Vagina (tissue), 2 donors: ENCODE measurements at regions not wholly inside any gene's neighbourhood (a gene's known extent, or its start where the extent isn't known, plus 50 kb on each side); places are given as distances from the start of the nearest gene placed in this dataset.

Experiments used
- DNase-seq, 2 donors: peaks; one replicate each; pipeline ENCODE4 v3.0.0-alpha.2; 2017; ENCODE audit errors: extremely low spot score in 2 of 2
- H3K27ac ChIP-seq: fragments of 200-600 bp; sonication (generic); one replicate; pipeline ENCODE4 v1.5.1; 2019
- H3K27me3 ChIP-seq: fragments of 200-600 bp; sonication (generic); one replicate; pipeline ENCODE4 v1.5.1; 2019
- H3K36me3 ChIP-seq, 2 donors: fragments of 200-600 bp; sonication (generic); one replicate each; pipeline ENCODE4 v1.5.1; 2017 to 2019
- H3K4me1 ChIP-seq: fragments of 200-600 bp; sonication (generic); one replicate; pipeline ENCODE4 v1.5.1; 2019
- H3K4me3 ChIP-seq, 2 donors: fragments of 200-600 bp; sonication (generic); 1 replicate in 1 of 2; 2 replicates in 1 of 2; pipeline ENCODE4 v1.5.1; 2016 to 2019
- H3K9me3 ChIP-seq: fragments of 200-600 bp; sonication (generic); one replicate; pipeline ENCODE4 v1.5.1; 2019
- POLR2A ChIP-seq, 2 donors: fragments of 450-650 bp; IDR thresholded peaks; one replicate each; pipeline ENCODE4 v1.6.1; 2017; ENCODE audit warnings: antibody characterized with exemption in 2 of 2, mild to moderate bottlenecking in 2 of 2, moderate library complexity in 2 of 2
- POLR2AphosphoS5 ChIP-seq, 2 donors: sonication (generic); formaldehyde crosslinking; IDR thresholded peaks; one replicate each; pipeline ENCODE4 v1.9.0; 2017; ENCODE audit warnings: antibody characterized with exemption in 2 of 2, mild to moderate bottlenecking in 2 of 2, low read depth in 1 of 2; ENCODE audit not compliant: insufficient read depth in 1 of 2
- intact Hi-C: fragments of 100-400 bp; cut with DNase I; formaldehyde crosslinking; loops from one replicate; pipeline ENCODE4 v1.15.1; 2023
- TF ChIP-seq, protein P1 (sequence below), 3 experiments: fragments of 450-650 bp in 2 of 3; fragments of 200-600 bp in 1 of 3; sonication (generic) in 1 of 3; IDR thresholded peaks; one replicate each; pipeline ENCODE4 v1.5.1; 2017 to 2019; ENCODE audit warnings: antibody characterized with exemption in 3 of 3, mild to moderate bottlenecking in 2 of 3, moderate library complexity in 2 of 3

DNA sequence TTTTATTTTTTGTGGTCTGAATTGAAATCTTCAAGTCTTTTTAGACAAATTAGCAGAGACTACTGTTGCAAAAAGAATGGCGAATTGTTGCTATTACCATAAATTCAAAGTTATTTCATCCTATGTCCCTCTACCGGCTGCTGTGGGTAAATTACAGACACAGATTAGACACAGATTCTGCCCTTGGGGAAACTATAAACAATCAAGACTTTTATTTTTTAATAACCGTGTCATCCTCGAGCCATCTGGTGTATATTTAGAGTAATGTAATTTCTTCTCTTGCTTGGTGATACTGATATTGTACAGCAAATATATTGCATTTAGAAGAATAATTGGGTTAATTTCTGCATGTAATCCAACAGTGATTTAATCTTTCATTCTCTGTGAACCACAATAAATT lies 228.0 kb upstream of the ADAMTSL1 start:
- no peak overlapping the region for H3K27ac ChIP-seq
- intact Hi-C loops = no loop called here
- no peaks in the 10 kb centered on the region for H3K36me3 ChIP-seq
- no peak overlapping the region for H3K4me3 ChIP-seq
- no peaks in the 10 kb centered on the region for H3K4me1 ChIP-seq
- no peaks in the 10 kb centered on the region for H3K27me3 ChIP-seq
- H3K9me3 ChIP-seq = no peaks in the 10 kb centered on the region
- TF ChIP-seq POLR2AphosphoS5 (IDR thresholded peaks at IDR 0.05; ENCODE audit: insufficient read depth in 1 of 2, low read depth in 1 of 2) = no peak
- TF ChIP-seq, protein P1, sequence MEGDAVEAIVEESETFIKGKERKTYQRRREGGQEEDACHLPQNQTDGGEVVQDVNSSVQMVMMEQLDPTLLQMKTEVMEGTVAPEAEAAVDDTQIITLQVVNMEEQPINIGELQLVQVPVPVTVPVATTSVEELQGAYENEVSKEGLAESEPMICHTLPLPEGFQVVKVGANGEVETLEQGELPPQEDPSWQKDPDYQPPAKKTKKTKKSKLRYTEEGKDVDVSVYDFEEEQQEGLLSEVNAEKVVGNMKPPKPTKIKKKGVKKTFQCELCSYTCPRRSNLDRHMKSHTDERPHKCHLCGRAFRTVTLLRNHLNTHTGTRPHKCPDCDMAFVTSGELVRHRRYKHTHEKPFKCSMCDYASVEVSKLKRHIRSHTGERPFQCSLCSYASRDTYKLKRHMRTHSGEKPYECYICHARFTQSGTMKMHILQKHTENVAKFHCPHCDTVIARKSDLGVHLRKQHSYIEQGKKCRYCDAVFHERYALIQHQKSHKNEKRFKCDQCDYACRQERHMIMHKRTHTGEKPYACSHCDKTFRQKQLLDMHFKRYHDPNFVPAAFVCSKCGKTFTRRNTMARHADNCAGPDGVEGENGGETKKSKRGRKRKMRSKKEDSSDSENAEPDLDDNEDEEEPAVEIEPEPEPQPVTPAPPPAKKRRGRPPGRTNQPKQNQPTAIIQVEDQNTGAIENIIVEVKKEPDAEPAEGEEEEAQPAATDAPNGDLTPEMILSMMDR (IDR thresholded peaks at IDR 0.05) = no peak
- TF ChIP-seq POLR2A (IDR thresholded peaks at IDR 0.05) = no peak
- DNase-seq = no peak

DNA sequence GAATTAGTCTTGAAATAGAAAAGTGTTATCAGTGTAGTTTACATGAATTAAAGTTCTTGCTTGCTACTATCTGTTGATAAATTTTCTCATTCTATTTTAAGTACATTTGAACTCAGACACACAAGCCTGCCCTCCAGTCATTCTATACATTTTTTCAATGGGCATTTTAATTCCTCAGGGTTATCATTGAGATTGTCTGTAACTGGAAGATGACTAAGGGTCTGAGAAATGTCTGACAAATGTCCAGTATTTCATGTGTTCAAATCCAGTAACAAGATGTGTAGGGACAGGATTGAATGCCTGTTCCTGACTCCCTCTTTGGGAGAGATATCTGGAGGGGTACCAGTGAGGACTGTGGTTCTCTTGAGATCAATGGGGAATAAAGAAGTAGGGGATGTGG lies 223.9 kb upstream of the ADAMTSL1 start:
- Histone ChIP-seq H3K27me3 (no peaks in the 10 kb centered on the region), H3K27ac (no peak overlapping the region), H3K9me3 (no peaks in the 10 kb centered on the region), H3K4me1 (no peaks in the 10 kb centered on the region), H3K4me3 (no peak overlapping the region), H3K36me3 (no peaks in the 10 kb centered on the region)
- DNase-seq = no peak
- TF ChIP-seq POLR2A (IDR thresholded peaks at IDR 0.05) (no peak), POLR2AphosphoS5 (IDR thresholded peaks at IDR 0.05; ENCODE audit: insufficient read depth in 1 of 2, low read depth in 1 of 2) (no peak)
- TF ChIP-seq, protein P1 (IDR thresholded peaks at IDR 0.05) = no peak
- intact Hi-C loops = loop anchor here (5.0 to 10.0 kb wide), 2 partner anchors 185 to 762 kb away; no protein-coding TSS in a partner anchor

DNA sequence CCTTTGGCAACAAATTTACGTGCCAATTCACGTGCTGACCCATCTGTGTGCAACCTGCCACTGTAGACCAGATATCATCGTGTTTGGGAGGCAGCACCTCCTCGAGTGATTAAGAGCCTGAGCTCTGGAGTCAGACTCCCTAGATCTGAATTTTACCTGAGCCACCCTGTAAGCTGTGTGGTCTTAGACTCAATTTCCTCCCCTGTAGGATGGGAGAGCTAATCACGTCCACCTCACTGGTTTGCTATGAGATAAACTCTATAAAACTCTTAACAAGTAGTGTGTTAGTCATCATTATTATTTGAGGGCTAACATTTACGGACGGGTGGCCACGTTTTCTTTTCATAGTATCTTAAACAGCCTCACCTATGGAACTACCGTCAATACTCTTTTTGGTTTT lies 220.0 kb upstream of the ADAMTSL1 start:
- Histone ChIP-seq H3K27me3 (no peaks in the 10 kb centered on the region), H3K9me3 (no peaks in the 10 kb centered on the region), H3K36me3 (no peaks in the 10 kb centered on the region), H3K4me1 (no peaks in the 10 kb centered on the region), H3K27ac (no peak overlapping the region), H3K4me3 (no peak overlapping the region)
- intact Hi-C loops = loop anchor here (5.0 to 10.0 kb wide), 2 partner anchors 181 to 758 kb away; no protein-coding TSS in a partner anchor
- TF ChIP-seq POLR2AphosphoS5 (IDR thresholded peaks at IDR 0.05; ENCODE audit: insufficient read depth in 1 of 2, low read depth in 1 of 2) = no peak
- TF ChIP-seq POLR2A (IDR thresholded peaks at IDR 0.05) = no peak
- TF ChIP-seq, protein P1 (IDR thresholded peaks at IDR 0.05) = no peak
- DNase-seq = no peak

DNA sequence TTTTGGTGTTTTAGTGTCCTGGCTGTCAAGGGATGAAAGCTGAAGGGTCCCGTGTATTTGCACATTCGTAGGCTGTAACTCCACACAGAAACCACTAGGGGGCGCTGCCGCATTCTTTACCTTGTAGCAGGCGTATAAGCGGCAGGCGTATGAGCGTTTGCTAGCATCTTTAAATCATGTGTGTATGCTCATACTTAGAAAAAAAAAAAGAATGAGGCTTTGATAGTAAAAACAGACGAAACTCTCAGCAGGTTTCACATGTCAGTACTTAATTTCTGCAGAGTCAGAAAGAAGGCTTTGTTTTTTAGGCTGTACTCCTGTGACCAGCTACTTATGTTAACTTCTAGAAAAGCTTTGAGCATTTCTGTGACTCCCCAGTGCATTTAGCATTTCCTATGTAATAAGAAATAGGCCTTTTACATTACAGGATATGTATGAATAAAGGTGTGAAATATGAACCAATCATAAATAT lies 218.8 kb upstream of the ADAMTSL1 start:
- no peak overlapping the region for H3K27ac ChIP-seq
- H3K4me1 ChIP-seq = no peaks in the 10 kb centered on the region
- intact Hi-C loops = loop anchor here (5.0 to 10.0 kb wide), 2 partner anchors 180 to 427 kb away; no protein-coding TSS in a partner anchor
- DNase-seq = no peak
- no peaks in the 10 kb centered on the region for H3K27me3 ChIP-seq
- H3K36me3 ChIP-seq = no peaks in the 10 kb centered on the region
- H3K4me3 ChIP-seq = no peak overlapping the region
- H3K9me3 ChIP-seq = no peaks in the 10 kb centered on the region
- TF ChIP-seq POLR2AphosphoS5 (IDR thresholded peaks at IDR 0.05; ENCODE audit: insufficient read depth in 1 of 2, low read depth in 1 of 2) (peak in 1 of 2 donors; percentile 34), POLR2A (IDR thresholded peaks at IDR 0.05) (no peak)
- TF ChIP-seq, protein P1 (IDR thresholded peaks at IDR 0.05) = peak; percentile 88 to 95 (median 91)

DNA sequence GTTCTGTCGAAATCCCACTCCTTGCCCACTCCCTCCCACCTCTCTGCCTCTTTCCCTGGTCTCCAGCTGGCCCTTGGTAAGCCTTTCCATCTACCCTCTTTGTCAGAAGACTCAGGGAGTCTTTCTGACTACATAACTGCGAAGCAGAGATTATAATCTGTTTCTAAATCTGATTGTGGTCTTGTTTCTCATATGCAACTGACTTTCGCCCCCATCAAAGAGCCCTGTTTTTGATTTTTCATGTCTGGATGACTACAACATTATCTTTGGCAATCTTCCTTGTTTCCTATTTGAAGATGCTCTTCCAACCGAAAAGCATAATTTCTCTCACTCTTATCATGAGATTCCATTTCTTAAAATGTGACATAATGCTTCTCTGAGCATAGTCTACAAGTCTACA lies 218.2 kb upstream of the ADAMTSL1 start:
- Histone ChIP-seq H3K4me1 (no peaks in the 10 kb centered on the region), H3K27me3 (no peaks in the 10 kb centered on the region), H3K4me3 (no peak overlapping the region), H3K9me3 (no peaks in the 10 kb centered on the region), H3K36me3 (no peaks in the 10 kb centered on the region), H3K27ac (no peak overlapping the region)
- TF ChIP-seq, protein P1 (IDR thresholded peaks at IDR 0.05) = no peak
- no peak for TF ChIP-seq POLR2A (IDR thresholded peaks at IDR 0.05)
- intact Hi-C loops = loop anchor here (5.0 to 10.0 kb wide), 2 partner anchors 179 to 427 kb away; no protein-coding TSS in a partner anchor
- DNase-seq = no peak
